GM12875 (cell line): ENCODE measurements at regions not wholly inside any gene's neighbourhood (a gene's known extent, or its start where the extent isn't known, plus 50 kb on each side); places are given as distances from the start of the nearest gene placed in this dataset.

ENCODE experiments used
- H3K4me3 ChIP-seq: one replicate; pipeline ENCODE4 v1.5.1; 2011; ENCODE audit warnings: low read depth, low read length, control low read depth
- CTCF ChIP-seq: IDR thresholded peaks from 2 replicates; pipeline ENCODE4 v1.5.1; 2011; ENCODE audit warnings: low read depth, mild to moderate bottlenecking, control low read depth, inconsistent platforms, low read length, moderate library complexity, borderline replicate concordance; ENCODE audit not compliant: insufficient read depth

- no peak for TF ChIP-seq CTCF
- no peak overlapping the region for H3K4me3 ChIP-seq
These were observed 211.6 kb upstream of the FOXQ1 start for GRCh38 chr6:1100269-1100668.

- no peak for TF ChIP-seq CTCF
- no peak overlapping the region for H3K4me3 ChIP-seq
These were observed 212.6 kb upstream of the FOXQ1 start for GRCh38 chr6:1099264-1099663.

GRCh38 chr6:1096967-1097765 is 214.7 kb upstream of the FOXQ1 start:
- TF ChIP-seq CTCF: no peak
- H3K4me3 ChIP-seq: no peak overlapping the region

GRCh38 chr6:1094306-1094705 is 217.6 kb upstream of the FOXQ1 start:
- no peak for TF ChIP-seq CTCF

GRCh38 chr6:1091900-1092299 is 220.0 kb upstream of the FOXQ1 start:
- no peak for TF ChIP-seq CTCF

More at GRCh38 chr6:1094306-1094705, 217.6 kb upstream of the FOXQ1 start:
- no peak overlapping the region for H3K4me3 ChIP-seq

GRCh38 chr6:1089859-1090258 is 222.0 kb upstream of the FOXQ1 start:
- no peak for TF ChIP-seq CTCF
- H3K4me3 ChIP-seq: no peak overlapping the region

More at GRCh38 chr6:1091900-1092299, 220.0 kb upstream of the FOXQ1 start:
- H3K4me3 ChIP-seq: no peak overlapping the region

- no peak for TF ChIP-seq CTCF
- H3K4me3 ChIP-seq: no peak overlapping the region
These were observed 223.4 kb upstream of the FOXQ1 start for GRCh38 chr6:1088492-1089001.
